ENCODE measurements at regions not wholly inside any gene's neighbourhood (a gene's known extent, or its start where the extent isn't known, plus 50 kb on each side); places are given as distances from the start of the nearest gene placed in this dataset.

DNA sequence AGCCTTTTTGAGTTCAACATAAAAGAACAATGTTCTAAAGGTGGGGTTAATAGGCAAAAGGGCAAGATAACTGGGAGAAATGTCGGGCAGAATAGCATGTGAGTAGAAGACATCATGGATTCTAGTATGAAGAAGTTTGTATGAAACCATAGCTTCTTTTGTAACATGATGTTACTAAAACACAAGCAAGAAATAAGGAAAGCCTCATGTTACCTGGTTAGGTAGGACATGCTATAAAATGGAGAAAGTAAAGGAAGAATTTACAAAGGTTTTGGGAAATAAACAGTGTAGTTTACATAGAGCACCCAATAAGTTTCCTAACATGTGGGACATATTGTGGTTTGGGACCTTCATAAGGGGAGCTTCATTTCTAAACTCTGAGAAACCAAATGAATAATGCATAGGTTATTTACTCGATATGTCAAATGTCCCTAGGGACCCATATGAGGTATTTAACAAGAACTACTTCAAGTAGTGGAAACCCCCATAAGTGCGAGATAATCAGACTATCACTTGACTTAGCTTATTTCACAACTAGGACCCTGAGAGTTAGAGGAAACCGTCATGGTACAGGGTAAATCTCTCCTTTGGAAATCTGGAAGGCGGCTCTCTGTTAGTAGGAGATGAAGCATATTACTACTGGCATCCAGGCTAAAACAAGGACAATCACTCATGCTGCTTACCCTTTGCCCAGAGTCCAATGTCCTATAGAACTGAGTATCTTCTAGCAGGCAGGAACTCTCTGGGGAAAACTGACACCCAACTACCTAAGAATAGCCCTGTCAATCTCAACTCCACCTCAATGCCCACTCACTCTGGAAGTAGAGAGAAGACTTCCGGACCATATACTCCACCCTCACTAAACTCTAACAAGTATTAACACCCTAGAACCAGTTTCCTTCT is 57.5 kb downstream of the ILRUN start:
- Histone ChIP-seq H3K4me1 (peaks cover 5 to 7% of the 10 kb centered on the region in 2 donors), H3K36me3 (no peaks in the 10 kb centered on the region), H3K27ac (no peak overlapping the region), H3K27me3 (no peaks in the 10 kb centered on the region), H3K9me3 (no peaks in the 10 kb centered on the region), H3K4me3 (replicated peaks in 1 of 3) (no peak overlapping the region)
- WGBS, 2 donors, result 87 to 92% methylated on average over 6 of the region's 6 CpGs
- DNase-seq, result no peak
- intact Hi-C loops (cut with DNase I), result no loop called here
- TF ChIP-seq, protein P1, sequence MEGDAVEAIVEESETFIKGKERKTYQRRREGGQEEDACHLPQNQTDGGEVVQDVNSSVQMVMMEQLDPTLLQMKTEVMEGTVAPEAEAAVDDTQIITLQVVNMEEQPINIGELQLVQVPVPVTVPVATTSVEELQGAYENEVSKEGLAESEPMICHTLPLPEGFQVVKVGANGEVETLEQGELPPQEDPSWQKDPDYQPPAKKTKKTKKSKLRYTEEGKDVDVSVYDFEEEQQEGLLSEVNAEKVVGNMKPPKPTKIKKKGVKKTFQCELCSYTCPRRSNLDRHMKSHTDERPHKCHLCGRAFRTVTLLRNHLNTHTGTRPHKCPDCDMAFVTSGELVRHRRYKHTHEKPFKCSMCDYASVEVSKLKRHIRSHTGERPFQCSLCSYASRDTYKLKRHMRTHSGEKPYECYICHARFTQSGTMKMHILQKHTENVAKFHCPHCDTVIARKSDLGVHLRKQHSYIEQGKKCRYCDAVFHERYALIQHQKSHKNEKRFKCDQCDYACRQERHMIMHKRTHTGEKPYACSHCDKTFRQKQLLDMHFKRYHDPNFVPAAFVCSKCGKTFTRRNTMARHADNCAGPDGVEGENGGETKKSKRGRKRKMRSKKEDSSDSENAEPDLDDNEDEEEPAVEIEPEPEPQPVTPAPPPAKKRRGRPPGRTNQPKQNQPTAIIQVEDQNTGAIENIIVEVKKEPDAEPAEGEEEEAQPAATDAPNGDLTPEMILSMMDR (IDR thresholded peaks at IDR 0.05), result no peak
- TF ChIP-seq POLR2A (IDR thresholded peaks at IDR 0.05), result no peak

- H3K9me3 ChIP-seq, result no peaks in the 10 kb centered on the region
- 74 to 78% methylated on average over 2 of the region's 2 CpGs for WGBS, 2 donors
- H3K27me3 ChIP-seq, result no peaks in the 10 kb centered on the region
- intact Hi-C loops (cut with DNase I), result no loop called here
- TF ChIP-seq, protein P1 (IDR thresholded peaks at IDR 0.05), result no peak
- TF ChIP-seq POLR2A (IDR thresholded peaks at IDR 0.05), result no peak
- no peak overlapping the region for H3K4me3 ChIP-seq (replicated peaks in 1 of 3)
- no peak for DNase-seq
- H3K4me1 ChIP-seq, result peaks cover 0 to 4% of the 10 kb centered on the region in 2 donors
- H3K27ac ChIP-seq, result no peak overlapping the region
- H3K36me3 ChIP-seq, result no peaks in the 10 kb centered on the region
Measured at GRCh38 chr6:34633785-34634184, 62.8 kb downstream of the ILRUN start.

GRCh38 chr6:34633256-34633655 is 63.3 kb downstream of the ILRUN start:
- intact Hi-C loops (cut with DNase I), result no loop called here
- TF ChIP-seq POLR2A (IDR thresholded peaks at IDR 0.05), result no peak
- TF ChIP-seq, protein P1 (IDR thresholded peaks at IDR 0.05), result no peak
- WGBS, 2 donors, result 97% methylated on average over 2 of the region's 2 CpGs

GRCh38 chr6:34630040-34630439 is 66.5 kb downstream of the ILRUN start:
- DNase-seq, result no peak
- WGBS, 2 donors, result 86 to 89% methylated on average over 6 of the region's 6 CpGs
- no peaks in the 10 kb centered on the region for H3K36me3 ChIP-seq
- peaks cover 0 to 4% of the 10 kb centered on the region in 2 donors for H3K4me1 ChIP-seq
- intact Hi-C loops (cut with DNase I), result no loop called here
- H3K9me3 ChIP-seq, result no peaks in the 10 kb centered on the region
- H3K4me3 ChIP-seq (replicated peaks in 1 of 3), result no peak overlapping the region
- H3K27ac ChIP-seq, result no peak overlapping the region
- no peaks in the 10 kb centered on the region for H3K27me3 ChIP-seq
- TF ChIP-seq, protein P1 (IDR thresholded peaks at IDR 0.05), result no peak
- TF ChIP-seq POLR2A (IDR thresholded peaks at IDR 0.05), result no peak

More at GRCh38 chr6:34633256-34633655, 63.3 kb downstream of the ILRUN start:
- Histone ChIP-seq H3K27me3 (no peaks in the 10 kb centered on the region), H3K36me3 (no peaks in the 10 kb centered on the region), H3K4me3 (replicated peaks in 1 of 3) (no peak overlapping the region), H3K27ac (no peak overlapping the region), H3K9me3 (no peaks in the 10 kb centered on the region), H3K4me1 (peaks cover 0 to 4% of the 10 kb centered on the region in 2 donors)
- no peak for DNase-seq

DNA sequence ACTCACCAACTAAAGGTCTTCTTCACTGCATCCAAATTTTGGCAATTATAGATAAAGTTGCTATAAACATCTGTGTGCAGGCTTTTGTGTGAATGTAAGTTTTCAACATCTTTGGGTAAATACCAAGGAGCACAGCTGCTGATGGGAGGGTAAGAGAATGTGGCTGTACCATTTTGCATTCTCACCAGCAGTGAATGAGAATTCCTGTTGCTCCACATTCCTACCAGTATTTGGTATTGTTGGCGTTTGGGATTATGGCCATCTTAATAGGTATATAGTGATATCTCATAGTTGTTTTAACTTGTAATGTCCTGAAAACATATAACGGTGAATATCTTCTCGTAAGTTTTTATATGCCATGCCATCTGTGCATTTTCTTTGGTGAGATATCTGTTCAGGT is 69.3 kb downstream of the ILRUN start:
- no peak for DNase-seq
- H3K36me3 ChIP-seq, result no peaks in the 10 kb centered on the region
- H3K27ac ChIP-seq, result no peak overlapping the region
- peaks cover 0 to 4% of the 10 kb centered on the region in 2 donors for H3K4me1 ChIP-seq
- H3K4me3 ChIP-seq (replicated peaks in 1 of 3), result no peak overlapping the region
- TF ChIP-seq, protein P1 (IDR thresholded peaks at IDR 0.05), result no peak
- no peak for TF ChIP-seq POLR2A (IDR thresholded peaks at IDR 0.05)
- intact Hi-C loops (cut with DNase I), result no loop called here
- 90 to 94% methylated on average over 3 of the region's 3 CpGs for WGBS, 2 donors
- no peaks in the 10 kb centered on the region for H3K27me3 ChIP-seq
- no peaks in the 10 kb centered on the region for H3K9me3 ChIP-seq

All from thyroid gland (tissue), 4 donors.